ENCODE measurements at regions not wholly inside any gene's neighbourhood (a gene's known extent, or its start where the extent isn't known, plus 50 kb on each side); places are given as distances from the start of the nearest gene placed in this dataset.

- no peak for TF ChIP-seq POLR2AphosphoS5 (IDR thresholded peaks at IDR 0.05; ENCODE audit: low read depth, low read length)
- TF ChIP-seq TAF1 (IDR thresholded peaks at IDR 0.05; ENCODE audit: borderline replicate concordance, insufficient read depth, low read length) = no peak
- no peak for TF ChIP-seq REST (IDR thresholded peaks at IDR 0.05; ENCODE audit: insufficient read depth in 1 of 2, low read depth in 2 of 2, low read length in 2 of 2)
- no peak for TF ChIP-seq FOXP2 (optimal IDR thresholded peaks at IDR 0.05; ENCODE audit: borderline replicate concordance, extremely low read depth, extremely low read length, insufficient read depth)
Observed at GRCh38 chr2:43155851-43156411, 70.5 kb downstream of the ZFP36L2 start.

All from PFSK-1 (cell line).